ENCODE measurements at regions not wholly inside any gene's neighbourhood (a gene's known extent, or its start where the extent isn't known, plus 50 kb on each side); places are given as distances from the start of the nearest gene placed in this dataset.

- ATAC-seq (replicated peaks in 1 of 4) (no peak), DNase-seq (no peak)
- Histone ChIP-seq H3K9me3 (no peaks in the 10 kb centered on the region), H3K27ac (ENCODE audit: low read length) (no peak overlapping the region), H3K4me3 (ENCODE audit: control insufficient read depth in 1 of 2, extremely low read depth in 1 of 2, low read length in 1 of 2) (no peak overlapping the region), H3K4me1 (ENCODE audit: control insufficient read depth in 1 of 2, extremely low read depth in 1 of 2, insufficient read depth in 2 of 2, low read length in 2 of 2) (peaks cover 0 to 3% of the 10 kb centered on the region in 2 experiments), H3K36me3 (ENCODE audit: control insufficient read depth in 2 of 2, extremely low read depth in 1 of 2, insufficient read depth in 1 of 2, low read length in 1 of 2) (no peaks in the 10 kb centered on the region), H3K27me3 (replicated peaks in 1 of 2; ENCODE audit: control insufficient read depth in 2 of 2, extremely low read depth in 1 of 2, insufficient read depth in 2 of 2, low read length in 1 of 2) (no peaks in the 10 kb centered on the region)
- CTCF ChIA-PET: no interaction called here
- Mint-ChIP-seq H3K9me3 (no peaks in the 10 kb centered on the region), H3K27me3 (no peaks in the 10 kb centered on the region), H3K4me3 (no peak overlapping the region), H3K4me1 (peaks cover 27 to 35% (median 31%) of the 10 kb centered on the region in 3 donors), H3K27ac (no peak overlapping the region), H3K36me3 (no peaks in the 10 kb centered on the region)
- WGBS (ENCODE audit: insufficient coverage): no CpG with 5 or more reads among the region's 4 CpGs
- POLR2A ChIA-PET: no interaction called here
These were observed 1031.6 kb downstream of the BCL11B start for GRCh38 chr14:98240376-98240775.

- no CpG with 5 or more reads among the region's 6 CpGs for WGBS (ENCODE audit: insufficient coverage)
- Mint-ChIP-seq H3K9me3 (no peaks in the 10 kb centered on the region), H3K36me3 (no peaks in the 10 kb centered on the region), H3K4me1 (peaks cover 20 to 30% (median 25%) of the 10 kb centered on the region in 3 donors), H3K4me3 (no peak overlapping the region), H3K27ac (no peak overlapping the region), H3K27me3 (no peaks in the 10 kb centered on the region)
- no peaks in the 10 kb centered on the region for H3K36me3 ChIP-seq (ENCODE audit: control insufficient read depth in 2 of 2, extremely low read depth in 1 of 2, insufficient read depth in 1 of 2, low read length in 1 of 2)
- H3K4me1 ChIP-seq (ENCODE audit: control insufficient read depth in 1 of 2, extremely low read depth in 1 of 2, insufficient read depth in 2 of 2, low read length in 2 of 2): peaks cover 0 to 3% of the 10 kb centered on the region in 2 experiments
- ATAC-seq (replicated peaks in 1 of 4): no peak
- no peak overlapping the region for H3K27ac ChIP-seq (ENCODE audit: low read length)
- H3K4me3 ChIP-seq (ENCODE audit: control insufficient read depth in 1 of 2, extremely low read depth in 1 of 2, low read length in 1 of 2): no peak overlapping the region
- no peak for DNase-seq
- CTCF ChIA-PET: no interaction called here
- H3K27me3 ChIP-seq (replicated peaks in 1 of 2; ENCODE audit: control insufficient read depth in 2 of 2, extremely low read depth in 1 of 2, insufficient read depth in 2 of 2, low read length in 1 of 2): no peaks in the 10 kb centered on the region
- no peaks in the 10 kb centered on the region for H3K9me3 ChIP-seq
- POLR2A ChIA-PET: no interaction called here
These were observed 1029.1 kb downstream of the BCL11B start for GRCh38 chr14:98242903-98243302.

GRCh38 chr14:98243332-98243731, 1028.7 kb downstream of the BCL11B start:
- no peaks in the 10 kb centered on the region for H3K9me3 Mint-ChIP-seq
- WGBS (ENCODE audit: insufficient coverage): 80% methylated on average over 2 of the region's 4 CpGs
- no peaks in the 10 kb centered on the region for H3K27me3 Mint-ChIP-seq
- no peaks in the 10 kb centered on the region for H3K4me1 ChIP-seq (ENCODE audit: control insufficient read depth in 1 of 2, extremely low read depth in 1 of 2, insufficient read depth in 2 of 2, low read length in 2 of 2)
- H3K27ac ChIP-seq (ENCODE audit: low read length): no peak overlapping the region
- peaks cover 16 to 26% (median 21%) of the 10 kb centered on the region in 3 donors for H3K4me1 Mint-ChIP-seq
- ATAC-seq (replicated peaks in 1 of 4) (no peak), DNase-seq (no peak)
- no peaks in the 10 kb centered on the region for H3K36me3 Mint-ChIP-seq
- POLR2A ChIA-PET: no interaction called here
- H3K27me3 ChIP-seq (replicated peaks in 1 of 2; ENCODE audit: control insufficient read depth in 2 of 2, extremely low read depth in 1 of 2, insufficient read depth in 2 of 2, low read length in 1 of 2): no peaks in the 10 kb centered on the region
- no peaks in the 10 kb centered on the region for H3K36me3 ChIP-seq (ENCODE audit: control insufficient read depth in 2 of 2, extremely low read depth in 1 of 2, insufficient read depth in 1 of 2, low read length in 1 of 2)
- H3K27ac Mint-ChIP-seq: no peak overlapping the region
- CTCF ChIA-PET: interaction anchor here in 1 of 2 donors (1.1 kb wide), 1 partner anchor 13 kb away, joined by 3 read pairs; no protein-coding TSS in a partner anchor
- H3K9me3 ChIP-seq: no peaks in the 10 kb centered on the region
- no peak overlapping the region for H3K4me3 ChIP-seq (ENCODE audit: control insufficient read depth in 1 of 2, extremely low read depth in 1 of 2, low read length in 1 of 2)
- H3K4me3 Mint-ChIP-seq: no peak overlapping the region

- Mint-ChIP-seq H3K27me3 (no peaks in the 10 kb centered on the region), H3K36me3 (no peaks in the 10 kb centered on the region), H3K27ac (no peak overlapping the region), H3K4me1 (peaks cover 12 to 25% (median 12%) of the 10 kb centered on the region in 3 donors), H3K9me3 (no peaks in the 10 kb centered on the region), H3K4me3 (no peak overlapping the region)
- CTCF ChIA-PET: interaction anchor here in 1 of 2 donors (1.1 kb wide), 1 partner anchor 14 kb away, joined by 3 read pairs; no protein-coding TSS in a partner anchor
- ATAC-seq (replicated peaks in 1 of 4): no peak
- DNase-seq: no peak
- no peaks in the 10 kb centered on the region for H3K27me3 ChIP-seq (replicated peaks in 1 of 2; ENCODE audit: control insufficient read depth in 2 of 2, extremely low read depth in 1 of 2, insufficient read depth in 2 of 2, low read length in 1 of 2)
- no peak overlapping the region for H3K27ac ChIP-seq (ENCODE audit: low read length)
- no peaks in the 10 kb centered on the region for H3K4me1 ChIP-seq (ENCODE audit: control insufficient read depth in 1 of 2, extremely low read depth in 1 of 2, insufficient read depth in 2 of 2, low read length in 2 of 2)
- H3K4me3 ChIP-seq (ENCODE audit: control insufficient read depth in 1 of 2, extremely low read depth in 1 of 2, low read length in 1 of 2): no peak overlapping the region
- no peaks in the 10 kb centered on the region for H3K9me3 ChIP-seq
- POLR2A ChIA-PET: interaction anchor here in 1 of 2 donors (0.5 to 0.6 kb wide), 2 partner anchors 51 to 899 kb away, joined by 6 to 7 read pairs; no protein-coding TSS in a partner anchor
- 93% methylated on average over 3 of the region's 12 CpGs for WGBS (ENCODE audit: insufficient coverage)
- no peaks in the 10 kb centered on the region for H3K36me3 ChIP-seq (ENCODE audit: control insufficient read depth in 2 of 2, extremely low read depth in 1 of 2, insufficient read depth in 1 of 2, low read length in 1 of 2)
These were observed 1027.6 kb downstream of the BCL11B start for GRCh38 chr14:98244162-98244948.

GRCh38 chr14:98244966-98245569, 1026.9 kb downstream of the BCL11B start:
- Mint-ChIP-seq H3K9me3 (no peaks in the 10 kb centered on the region), H3K36me3 (no peaks in the 10 kb centered on the region), H3K27ac (no peak overlapping the region), H3K27me3 (no peaks in the 10 kb centered on the region), H3K4me3 (no peak overlapping the region), H3K4me1 (peaks cover 10 to 25% (median 12%) of the 10 kb centered on the region in 3 donors)
- H3K4me3 ChIP-seq (ENCODE audit: control insufficient read depth in 1 of 2, extremely low read depth in 1 of 2, low read length in 1 of 2): no peak overlapping the region
- DNase-seq (no peak), ATAC-seq (replicated peaks in 1 of 4) (no peak)
- no peaks in the 10 kb centered on the region for H3K9me3 ChIP-seq
- no peaks in the 10 kb centered on the region for H3K4me1 ChIP-seq (ENCODE audit: control insufficient read depth in 1 of 2, extremely low read depth in 1 of 2, insufficient read depth in 2 of 2, low read length in 2 of 2)
- H3K27me3 ChIP-seq (replicated peaks in 1 of 2; ENCODE audit: control insufficient read depth in 2 of 2, extremely low read depth in 1 of 2, insufficient read depth in 2 of 2, low read length in 1 of 2): no peaks in the 10 kb centered on the region
- H3K36me3 ChIP-seq (ENCODE audit: control insufficient read depth in 2 of 2, extremely low read depth in 1 of 2, insufficient read depth in 1 of 2, low read length in 1 of 2): no peaks in the 10 kb centered on the region
- POLR2A ChIA-PET: interaction anchor here in 1 of 2 donors (0.6 kb wide), 1 partner anchor 899 kb away, joined by 6 read pairs; no protein-coding TSS in a partner anchor
- CTCF ChIA-PET: no interaction called here
- H3K27ac ChIP-seq (ENCODE audit: low read length): no peak overlapping the region
- 87% methylated on average over 3 of the region's 7 CpGs for WGBS (ENCODE audit: insufficient coverage)

GRCh38 chr14:98249057-98249456, 1022.9 kb downstream of the BCL11B start:
- H3K9me3 Mint-ChIP-seq: no peaks in the 10 kb centered on the region
- H3K9me3 ChIP-seq: no peaks in the 10 kb centered on the region
- H3K4me3 ChIP-seq (ENCODE audit: control insufficient read depth in 1 of 2, extremely low read depth in 1 of 2, low read length in 1 of 2): no peak overlapping the region
- H3K27ac ChIP-seq (ENCODE audit: low read length): no peak overlapping the region
- no peaks in the 10 kb centered on the region for H3K27me3 ChIP-seq (replicated peaks in 1 of 2; ENCODE audit: control insufficient read depth in 2 of 2, extremely low read depth in 1 of 2, insufficient read depth in 2 of 2, low read length in 1 of 2)
- DNase-seq (no peak), ATAC-seq (replicated peaks in 1 of 4) (no peak)
- no peaks in the 10 kb centered on the region for H3K36me3 ChIP-seq (ENCODE audit: control insufficient read depth in 2 of 2, extremely low read depth in 1 of 2, insufficient read depth in 1 of 2, low read length in 1 of 2)
- H3K36me3 Mint-ChIP-seq: no peaks in the 10 kb centered on the region
- no peaks in the 10 kb centered on the region for H3K4me1 ChIP-seq (ENCODE audit: control insufficient read depth in 1 of 2, extremely low read depth in 1 of 2, insufficient read depth in 2 of 2, low read length in 2 of 2)
- no peak overlapping the region for H3K4me3 Mint-ChIP-seq
- POLR2A ChIA-PET: no interaction called here
- H3K27me3 Mint-ChIP-seq: no peaks in the 10 kb centered on the region
- H3K4me1 Mint-ChIP-seq: peaks cover 12 to 44% (median 14%) of the 10 kb centered on the region in 3 donors
- no peak overlapping the region for H3K27ac Mint-ChIP-seq
- 92% methylated on average over 2 of the region's 6 CpGs for WGBS (ENCODE audit: insufficient coverage)
- CTCF ChIA-PET: interaction anchor here in 1 of 2 donors (0.6 to 0.9 kb wide), 2 partner anchors 109 to 111 kb away, joined by 3 read pairs; no protein-coding TSS in a partner anchor
